Astrocyte of the hippocampus (primary cell): ENCODE measurements at regions not wholly inside any gene's neighbourhood (a gene's known extent, or its start where the extent isn't known, plus 50 kb on each side); places are given as distances from the start of the nearest gene placed in this dataset.

ENCODE experiments used
- DNase-seq: peaks from one replicate; pipeline ENCODE4 v3.0.0; 2011; ENCODE audit warnings: low read depth, low spot score

DNA sequence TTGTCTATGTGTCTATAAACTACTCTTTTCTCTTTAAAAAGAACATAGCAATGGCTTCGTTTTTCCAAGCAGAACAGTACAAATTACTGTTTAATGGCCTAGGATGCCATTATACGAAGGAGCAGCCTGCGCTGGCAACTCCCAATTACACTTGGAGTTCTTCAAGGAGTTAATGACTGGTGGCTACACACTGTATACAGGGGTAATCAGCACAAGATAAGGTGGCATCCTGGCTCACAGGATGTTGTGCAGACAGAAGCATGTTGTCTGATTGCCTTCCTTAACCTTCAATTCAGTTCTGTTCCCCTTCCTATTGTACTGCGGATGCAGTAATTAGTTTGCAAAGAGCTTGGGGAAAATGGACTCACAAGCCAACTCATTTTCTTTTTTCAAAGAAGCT lies 250.7 kb upstream of the ROBO2 start:
- DNase-seq: no peak

DNA sequence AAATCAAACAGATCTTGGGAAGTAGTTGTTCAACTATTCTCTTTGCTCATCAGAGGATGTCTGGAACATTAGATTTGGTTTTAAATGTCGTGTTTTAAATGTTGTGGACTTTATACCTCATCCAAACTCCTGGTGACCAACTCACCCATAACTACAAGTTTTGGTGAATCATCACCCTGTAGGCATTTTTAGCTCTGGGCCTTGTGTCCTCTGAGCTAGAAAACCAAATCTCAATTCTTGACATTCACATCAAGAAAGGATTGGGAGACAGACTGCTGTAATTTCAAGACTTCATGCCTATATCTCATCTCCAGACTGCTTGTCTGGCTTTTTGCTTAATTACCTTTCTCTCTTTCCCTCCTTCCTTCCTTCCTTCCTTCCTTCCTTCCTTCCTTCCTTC lies 228.5 kb upstream of the ROBO2 start:
- DNase-seq: no peak

DNA sequence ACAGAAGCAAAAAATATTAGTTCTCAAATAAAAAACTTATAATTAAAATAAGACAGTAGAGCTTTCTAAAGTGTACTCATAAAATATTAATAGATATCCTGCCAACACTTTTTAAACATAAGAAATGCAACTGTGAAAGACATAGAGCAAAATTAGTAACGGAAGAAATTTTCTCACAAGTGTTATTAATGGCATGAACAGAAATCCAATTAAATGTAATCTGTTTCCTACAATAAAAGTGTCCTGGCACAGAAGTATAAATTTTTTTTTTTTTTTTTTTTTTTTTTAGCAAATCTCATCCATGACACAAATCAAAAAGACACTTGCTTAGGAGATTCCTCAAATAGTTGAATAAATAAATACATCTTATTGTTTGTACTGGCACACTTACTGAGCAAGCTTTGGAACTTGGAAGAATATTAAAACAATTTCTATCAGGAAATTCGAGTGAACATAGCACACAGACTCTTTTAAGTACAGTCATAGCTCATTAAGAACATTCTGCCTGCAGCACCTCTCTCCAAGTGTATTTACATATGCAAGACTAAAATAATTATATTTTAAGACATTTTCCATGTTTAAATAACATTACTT lies 227.2 kb upstream of the ROBO2 start:
- no peak for DNase-seq

DNA sequence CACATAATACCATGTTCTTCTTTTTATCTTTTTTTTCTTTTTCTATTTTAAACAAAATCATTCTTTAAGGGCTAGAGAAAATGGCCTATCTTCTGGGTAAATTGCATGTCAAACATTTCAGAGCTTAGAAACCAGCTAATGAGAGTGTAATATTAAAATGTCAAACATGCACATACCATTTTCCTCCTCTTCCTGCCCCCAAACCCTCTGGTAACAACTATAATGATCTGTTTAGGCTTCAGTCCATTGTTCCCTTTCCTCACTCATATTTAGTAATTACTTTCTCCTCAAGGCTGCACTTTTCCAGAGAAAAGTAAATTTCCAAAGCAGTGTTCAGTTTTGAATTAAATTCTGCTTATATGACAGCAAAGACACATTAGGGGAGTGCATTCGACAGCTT lies 224.3 kb upstream of the ROBO2 start:
- no peak for DNase-seq

DNA sequence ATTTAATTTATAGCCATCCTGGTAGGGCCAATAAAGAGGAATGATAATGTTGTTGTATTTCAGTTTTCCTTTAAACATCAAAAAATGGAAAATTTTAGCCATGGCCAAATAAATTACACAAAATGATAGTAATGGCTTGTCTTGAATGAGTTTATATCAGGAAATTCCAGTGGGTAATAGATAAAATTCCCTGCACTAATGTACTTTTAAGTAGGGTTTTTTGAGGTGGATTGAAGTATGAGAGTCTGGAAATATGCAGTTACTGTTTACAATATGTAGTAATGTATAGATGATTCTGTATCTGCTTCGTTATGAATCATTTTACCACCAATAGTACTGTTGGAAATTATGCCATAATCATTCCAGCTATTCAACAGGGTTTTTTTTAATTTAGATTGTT lies 219.4 kb upstream of the ROBO2 start:
- no peak for DNase-seq

DNA sequence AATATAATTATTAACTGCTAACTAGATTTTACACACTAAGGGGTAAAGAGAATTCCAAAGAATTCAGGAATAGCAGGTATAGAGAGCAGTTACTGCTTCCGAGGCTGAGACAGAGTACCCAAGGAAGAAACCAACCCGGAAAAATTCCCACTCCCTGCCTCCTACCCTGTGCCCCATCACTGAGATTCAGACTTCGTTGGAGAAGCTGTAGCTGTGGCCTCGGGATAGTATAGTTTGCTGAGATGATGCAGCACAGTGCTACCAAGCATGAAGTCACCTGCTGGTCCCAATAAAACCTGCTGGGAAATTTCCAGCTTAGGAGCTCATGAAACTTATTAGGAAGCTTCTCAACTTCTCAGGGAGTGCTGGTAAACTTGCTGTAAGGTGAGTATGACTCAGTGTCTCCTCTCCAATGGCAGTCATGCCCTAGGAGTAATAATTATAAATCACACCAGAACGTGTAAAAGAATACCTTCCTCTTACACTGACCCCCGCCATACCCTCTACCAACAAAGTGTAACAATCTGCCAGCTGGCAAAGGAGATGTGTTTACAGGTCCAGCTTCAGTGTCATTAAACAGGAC lies 215.2 kb upstream of the ROBO2 start:
- DNase-seq: no peak

DNA sequence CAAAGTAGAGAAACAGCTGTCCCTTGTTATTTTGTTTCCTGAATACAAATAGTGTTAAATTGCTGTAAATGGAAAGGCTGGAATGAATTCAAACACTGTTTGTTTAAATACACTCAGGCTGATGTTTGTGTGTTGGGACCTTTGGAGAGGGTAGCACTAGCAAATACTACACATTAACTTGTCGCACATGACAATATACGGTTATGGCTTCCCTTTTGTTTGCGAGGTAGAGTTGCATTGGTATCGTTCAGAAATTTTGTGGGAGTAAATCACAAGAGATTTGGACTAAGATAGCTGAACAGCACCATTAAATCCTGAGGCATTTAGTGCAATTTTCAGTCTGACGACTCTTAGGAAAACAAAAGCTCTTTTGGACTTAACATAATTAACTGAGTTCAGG lies 213.0 kb upstream of the ROBO2 start:
- DNase-seq: no peak

DNA sequence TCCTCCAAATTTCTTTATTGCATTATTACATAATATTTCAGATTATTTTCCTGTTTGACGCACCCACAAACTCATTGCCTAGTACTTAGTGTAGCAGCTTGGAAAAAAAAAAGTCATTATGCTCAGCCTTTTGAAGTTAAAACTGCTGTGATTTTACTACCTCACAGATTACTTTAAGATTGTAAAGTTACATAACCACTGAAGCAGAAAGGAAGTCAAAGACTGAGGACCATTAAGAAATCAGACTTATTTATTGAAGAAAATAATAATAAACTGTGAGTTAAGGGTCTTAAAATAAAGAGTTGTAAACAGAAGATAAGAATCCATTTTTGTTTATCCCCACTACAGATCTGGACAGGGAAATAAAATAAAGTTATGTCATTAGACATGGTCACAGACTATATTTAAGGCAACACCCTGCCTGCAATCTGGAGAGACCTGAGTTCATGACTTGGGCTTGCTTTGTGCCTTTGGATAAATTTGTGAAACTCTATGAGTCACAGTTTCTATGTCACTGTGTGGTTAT lies 212.1 kb upstream of the ROBO2 start:
- DNase-seq: no peak

DNA sequence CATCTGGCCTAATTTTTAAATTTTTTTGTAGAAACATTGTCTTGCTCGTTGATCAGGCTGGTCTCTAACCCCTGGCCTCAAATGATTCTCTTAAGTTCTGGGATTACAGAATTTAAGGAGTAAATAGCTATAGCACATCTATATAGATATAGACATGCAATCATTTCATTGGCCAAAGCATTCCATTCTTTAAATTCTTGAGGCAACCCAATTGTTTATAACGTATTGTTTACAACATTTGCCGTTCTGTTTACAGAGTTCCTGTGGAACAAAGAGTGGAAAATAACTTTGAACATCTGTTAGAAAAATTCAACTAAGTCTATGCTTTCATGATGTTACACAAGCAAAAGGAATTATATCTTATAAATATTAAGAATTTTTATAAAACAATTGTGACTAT lies 205.2 kb upstream of the ROBO2 start:
- no peak for DNase-seq

DNA sequence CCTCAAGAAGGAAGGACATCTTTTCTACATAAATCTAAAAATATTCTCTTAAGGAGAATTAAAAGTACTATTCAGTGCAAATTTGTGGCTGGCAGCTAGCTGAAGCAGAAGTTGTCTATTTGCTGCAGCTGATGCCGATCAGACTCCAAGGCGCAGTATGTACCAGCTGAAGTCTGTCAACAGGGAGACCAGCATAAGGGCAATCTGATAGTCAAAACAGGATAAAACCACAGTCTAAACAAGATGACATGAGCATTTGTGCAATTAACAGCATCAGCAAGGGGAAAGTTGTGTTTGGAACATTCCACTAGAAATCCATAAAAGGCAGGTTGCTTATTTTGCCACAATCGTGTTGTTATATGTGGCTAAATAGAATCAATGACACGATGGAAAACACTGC lies 198.2 kb upstream of the ROBO2 start:
- DNase-seq: no peak

DNA sequence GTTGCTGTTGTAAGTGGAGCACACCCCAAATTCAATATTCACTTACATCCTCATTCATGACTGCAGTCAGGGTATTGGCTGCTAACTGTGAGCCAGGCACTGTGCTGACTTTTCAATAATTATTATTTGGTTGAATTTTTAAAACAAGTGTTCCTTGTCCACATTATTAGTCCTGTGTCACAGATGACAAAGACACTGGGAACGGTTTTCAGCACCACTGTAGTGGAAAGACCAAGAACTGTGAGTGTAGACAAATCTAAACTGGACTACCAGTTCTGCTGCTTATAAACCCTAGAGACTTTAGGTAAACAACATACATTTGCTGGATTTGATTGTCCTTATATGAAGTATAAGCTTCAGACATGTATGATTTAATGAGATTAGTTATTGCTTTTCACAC lies 197.7 kb upstream of the ROBO2 start:
- DNase-seq: no peak

DNA sequence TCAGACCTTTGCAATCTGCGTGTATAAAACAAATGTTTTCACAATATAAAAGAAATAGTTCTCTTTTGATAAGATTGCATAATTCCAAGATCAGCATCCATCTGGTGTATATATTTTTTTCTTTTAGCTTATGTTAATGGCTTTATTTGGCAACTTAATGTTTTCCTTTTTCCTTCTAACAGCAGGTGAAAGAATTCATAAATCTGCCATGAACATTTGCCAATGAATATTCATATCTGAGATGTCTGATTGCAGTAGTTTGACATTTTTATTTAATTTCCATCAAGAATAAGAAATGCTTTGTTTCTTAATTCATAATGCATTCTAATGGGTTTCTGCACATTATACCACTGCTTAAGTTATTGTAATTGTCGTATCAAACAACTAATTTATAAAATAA lies 184.4 kb upstream of the ROBO2 start:
- DNase-seq: no peak

DNA sequence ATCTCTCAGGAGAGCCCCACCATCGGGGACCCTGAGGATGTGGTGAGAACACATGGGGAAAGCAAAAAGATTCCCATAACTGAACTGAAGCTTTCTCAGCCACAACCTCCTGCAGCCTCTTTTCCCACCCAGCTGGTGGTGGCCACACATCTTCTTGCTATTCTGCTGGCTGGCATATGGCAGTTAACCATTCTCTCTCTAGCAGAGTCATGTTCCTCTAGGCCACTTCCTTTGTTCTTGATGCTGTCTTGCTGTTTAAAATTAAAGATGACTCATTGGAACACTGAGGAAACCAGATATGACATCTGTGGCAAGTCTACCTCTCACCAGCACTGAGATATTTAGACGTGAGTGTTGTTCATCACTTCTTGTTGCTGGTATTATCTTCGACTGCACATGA lies 180.3 kb upstream of the ROBO2 start:
- peak; percentile 2 for DNase-seq

DNA sequence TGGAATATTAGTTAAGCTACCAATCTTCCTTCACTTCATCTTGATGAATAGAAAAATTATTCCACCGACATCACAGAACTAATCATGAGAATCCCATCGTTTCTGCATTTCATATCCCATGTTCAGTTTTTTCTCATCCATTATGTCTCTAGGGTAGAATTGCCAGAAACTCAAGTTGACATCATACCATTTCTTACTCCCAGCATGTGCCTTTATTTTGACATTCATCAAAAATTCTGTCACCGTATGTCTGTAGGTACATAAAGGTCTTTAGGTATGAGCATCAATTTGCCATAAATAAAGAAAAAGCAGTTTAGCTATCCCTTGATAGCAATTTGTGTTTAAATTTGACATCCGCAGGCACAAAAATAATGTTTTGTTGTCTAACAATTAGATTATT lies 175.5 kb upstream of the ROBO2 start:
- no peak for DNase-seq

DNA sequence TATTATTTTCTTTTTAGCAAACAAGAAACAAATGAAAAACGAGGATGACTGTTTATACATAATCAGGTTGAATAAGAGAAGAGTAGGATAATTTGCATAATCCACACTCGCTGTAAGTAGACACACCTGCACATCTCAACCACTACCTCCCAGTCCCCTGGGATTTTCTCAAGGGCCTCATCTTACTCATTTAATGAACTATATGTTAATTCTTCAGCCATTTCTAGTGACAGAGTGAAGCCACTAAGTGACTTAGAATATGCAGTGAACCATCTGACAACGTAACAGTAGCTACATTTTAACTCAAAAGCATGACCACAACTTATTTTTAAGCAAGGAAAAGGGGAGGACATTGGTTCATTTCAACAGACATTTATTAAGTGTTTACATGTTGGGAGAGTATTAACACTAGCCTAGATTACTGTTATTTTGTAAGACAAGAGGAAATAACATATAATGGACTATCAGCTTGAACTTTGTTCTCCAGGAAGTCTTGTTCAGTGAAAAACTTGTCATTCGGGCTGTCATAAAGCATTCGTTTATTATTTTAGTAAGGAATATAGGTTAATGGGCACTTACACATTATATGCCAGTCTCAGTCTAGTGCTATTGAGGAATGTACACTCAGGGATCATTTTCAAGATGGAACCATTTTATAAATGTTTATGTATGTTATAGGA lies 173.0 kb upstream of the ROBO2 start:
- no peak for DNase-seq

DNA sequence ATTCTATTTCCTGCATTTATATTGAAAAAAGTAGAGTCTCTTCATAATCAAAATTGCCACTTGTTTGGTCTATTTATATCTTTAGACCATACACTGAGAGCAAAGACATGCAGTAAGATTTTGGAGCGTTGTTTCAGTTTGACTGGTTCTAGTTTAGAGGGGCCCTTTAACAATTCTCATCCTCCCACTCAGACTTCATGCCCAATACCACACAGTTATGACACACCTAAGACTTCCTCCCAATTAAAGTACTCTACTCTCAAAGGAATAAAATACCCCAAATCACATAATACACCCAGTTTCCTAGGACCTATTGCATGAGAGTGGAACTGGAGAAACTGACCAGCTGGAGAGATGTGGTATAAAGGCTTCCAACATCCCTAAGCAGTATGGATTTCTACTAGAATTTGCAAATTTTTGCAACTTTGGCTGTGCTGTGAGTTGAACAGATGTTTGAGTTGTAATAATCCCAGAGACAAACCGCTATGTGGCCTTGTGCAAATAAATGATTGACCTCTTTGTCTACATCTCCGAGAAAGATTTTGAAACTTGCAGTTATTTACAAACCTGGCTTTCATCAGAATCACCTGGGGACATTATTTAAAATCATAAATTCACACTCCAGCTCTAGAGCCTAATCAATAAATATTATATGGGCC lies 170.0 kb upstream of the ROBO2 start:
- DNase-seq: no peak

DNA sequence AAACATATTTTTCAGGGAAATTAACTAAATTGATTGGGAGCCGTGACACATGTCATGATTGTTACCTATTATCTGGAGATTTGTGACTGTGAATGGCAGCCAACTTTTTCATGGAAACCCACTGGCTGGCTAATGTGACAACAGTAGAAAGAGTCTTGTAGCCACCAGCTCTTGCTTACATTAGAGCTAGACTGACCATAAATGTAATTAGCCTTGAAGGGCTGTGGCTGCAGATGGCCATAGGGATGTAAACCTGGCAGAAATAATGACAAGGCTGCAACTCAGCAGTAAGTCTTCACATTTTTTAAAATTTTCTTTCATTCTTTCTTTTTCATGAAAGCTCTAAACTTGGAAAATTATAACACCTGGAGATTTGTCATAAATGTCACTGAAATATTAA lies 168.2 kb upstream of the ROBO2 start:
- DNase-seq: no peak

DNA sequence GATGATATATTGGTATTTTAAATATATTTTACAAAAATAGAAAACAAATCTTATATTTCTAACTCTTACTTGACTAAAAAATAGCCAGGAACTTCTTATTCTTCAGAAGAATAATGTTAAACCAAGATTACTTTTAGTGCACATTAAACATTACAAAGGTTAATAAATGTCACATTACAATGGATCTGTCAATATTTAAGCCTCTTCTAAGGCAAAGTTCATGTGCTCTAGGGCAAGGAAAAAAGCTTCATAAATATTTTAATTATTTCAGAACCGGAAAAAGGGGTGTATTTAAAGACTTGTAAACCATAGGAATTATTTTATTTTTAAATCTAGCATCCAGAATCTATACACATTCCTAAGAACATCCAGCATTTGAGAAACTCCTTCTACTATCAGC lies 166.9 kb upstream of the ROBO2 start:
- no peak for DNase-seq

DNA sequence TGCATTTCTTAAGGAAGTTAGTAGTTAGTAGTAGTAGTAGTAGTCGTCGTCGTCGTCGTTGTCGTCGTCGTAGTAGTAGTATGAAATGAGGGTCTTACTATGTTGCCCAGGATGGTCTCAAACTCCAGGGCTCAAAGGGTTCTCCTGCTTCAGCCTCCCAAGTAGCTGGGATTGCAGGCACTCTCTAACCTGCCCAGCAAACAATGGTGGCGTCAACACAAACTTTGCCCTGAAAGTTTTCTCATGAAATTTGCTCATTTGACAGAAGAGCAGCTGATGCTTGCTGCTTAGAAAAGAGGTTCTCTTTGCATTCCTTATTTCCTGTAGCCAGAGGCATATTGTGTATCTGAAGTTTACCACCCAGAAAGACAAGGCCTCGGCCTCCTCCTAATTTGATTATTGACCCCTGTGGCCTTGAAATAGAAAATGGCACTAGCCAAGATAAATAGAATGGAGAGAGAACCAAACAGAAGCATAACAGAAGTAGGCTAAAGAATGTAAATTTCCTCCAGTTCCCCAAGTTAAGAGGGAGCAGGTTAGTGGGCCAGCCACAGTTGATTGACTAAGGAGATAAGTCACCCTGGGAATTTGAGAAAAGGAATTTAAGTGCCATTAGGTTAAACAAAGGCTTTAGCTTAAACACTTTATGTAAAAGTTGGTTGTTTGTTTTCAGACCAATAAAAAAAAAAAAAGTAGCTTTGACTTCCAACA lies 166.2 kb upstream of the ROBO2 start:
- DNase-seq: no peak

DNA sequence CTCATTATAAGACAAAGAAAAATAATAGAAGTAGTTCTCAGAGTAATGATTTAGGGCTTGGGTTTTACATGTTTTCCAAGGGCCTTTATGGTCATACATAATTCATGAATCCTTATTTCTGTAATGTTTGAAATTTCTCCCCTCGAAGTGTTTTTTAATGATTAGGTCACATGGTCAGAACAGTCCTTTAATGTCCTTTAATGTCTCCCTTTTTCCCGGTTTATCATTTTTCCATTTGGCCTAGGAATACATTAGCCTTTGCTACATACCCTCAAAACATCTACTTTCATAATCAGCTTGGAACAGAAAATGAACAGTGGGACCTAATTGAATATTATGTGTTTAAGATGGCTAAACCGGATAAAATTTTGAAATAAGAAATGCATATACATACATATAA lies 159.9 kb upstream of the ROBO2 start:
- DNase-seq: no peak

DNA sequence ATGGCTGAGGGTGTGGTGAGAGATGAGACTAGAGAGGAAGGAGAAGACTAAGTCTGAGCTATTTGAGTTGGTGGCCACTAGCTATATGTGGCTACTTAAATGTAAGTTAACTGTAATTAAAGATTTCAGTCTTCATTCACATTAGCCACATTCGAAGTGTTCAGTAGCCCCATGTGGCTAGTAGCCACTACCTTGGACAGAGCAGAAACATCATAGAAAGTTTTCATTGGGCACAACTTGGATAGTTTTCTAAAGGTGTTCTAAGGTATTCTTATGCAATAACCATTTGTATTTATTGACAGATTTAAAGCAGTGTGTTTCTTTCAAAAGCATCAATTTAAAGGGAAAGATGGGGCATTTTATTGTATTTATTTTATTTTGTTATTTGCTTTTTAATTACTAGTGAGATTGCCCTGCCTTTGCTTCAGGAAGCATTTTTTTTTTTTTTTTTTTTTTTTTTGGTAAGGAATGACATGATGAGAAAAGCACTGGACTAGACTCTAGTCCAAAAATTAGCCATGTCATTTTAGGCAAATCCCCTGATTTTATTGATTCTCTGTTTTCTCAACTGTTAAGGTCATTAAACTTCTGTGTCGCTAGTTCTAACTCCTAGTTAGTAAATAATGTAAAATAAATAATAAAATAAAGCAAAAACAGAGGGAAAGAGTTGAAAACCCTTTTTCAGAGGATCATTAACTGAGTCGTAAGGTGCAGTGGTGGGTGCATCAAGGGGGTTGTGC lies 153.0 kb upstream of the ROBO2 start:
- no peak for DNase-seq

DNA sequence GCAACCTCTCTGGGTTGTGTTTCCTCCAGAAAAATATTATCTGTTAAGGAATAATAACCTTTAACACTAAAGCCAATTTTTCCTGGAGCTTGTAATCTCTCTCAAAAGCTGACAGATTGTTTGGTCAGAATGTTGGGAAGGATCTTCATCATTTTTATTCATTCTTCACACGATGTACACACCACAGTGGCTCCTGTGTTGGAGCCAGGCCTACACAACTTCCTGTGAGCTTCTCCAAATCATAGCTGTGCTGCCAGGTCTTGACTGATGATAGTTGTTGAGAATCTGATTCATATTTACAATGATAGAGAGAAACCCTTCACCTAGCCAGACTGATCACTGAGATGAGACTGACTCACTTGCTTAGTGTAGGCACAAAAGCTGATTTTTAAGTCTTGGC lies 151.0 kb upstream of the ROBO2 start:
- no peak for DNase-seq
